ENCODE measurements at regions not wholly inside any gene's neighbourhood (a gene's known extent, or its start where the extent isn't known, plus 50 kb on each side); places are given as distances from the start of the nearest gene placed in this dataset.

GRCh38 chr12:98222135-98222534, 293.3 kb upstream of the TMPO start:
- ATAC-seq = no peak

DNA sequence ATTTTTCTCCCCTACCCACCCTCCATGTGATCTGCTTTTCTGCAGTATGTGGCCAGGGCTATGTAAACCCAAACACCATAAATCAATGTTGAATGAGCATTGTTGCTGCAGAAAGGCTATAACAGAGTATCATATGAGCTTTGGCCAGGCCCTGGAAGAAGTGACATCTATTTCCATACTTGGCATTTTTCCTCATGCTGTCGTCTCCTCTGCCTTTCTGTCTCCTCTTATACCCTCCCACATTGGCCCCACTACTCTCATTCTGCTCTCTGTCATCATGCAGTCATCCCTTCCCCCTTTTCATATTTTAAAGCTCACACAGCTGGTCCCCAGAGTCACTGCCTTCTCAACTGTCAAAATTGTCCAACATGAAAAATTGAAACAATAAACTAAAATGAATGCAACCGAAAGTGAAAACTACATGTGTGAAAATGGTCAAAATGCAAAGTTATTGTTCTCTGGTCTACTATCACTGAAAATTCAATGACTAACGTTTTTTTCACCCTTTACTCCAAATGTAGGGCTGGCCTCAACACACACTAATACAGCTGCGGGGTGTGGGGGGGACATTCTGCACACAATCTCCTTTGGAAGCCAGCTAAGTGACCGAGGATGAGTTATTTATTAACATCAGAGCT, 290.7 kb upstream of the TMPO start:
- no peak for ATAC-seq

DNA sequence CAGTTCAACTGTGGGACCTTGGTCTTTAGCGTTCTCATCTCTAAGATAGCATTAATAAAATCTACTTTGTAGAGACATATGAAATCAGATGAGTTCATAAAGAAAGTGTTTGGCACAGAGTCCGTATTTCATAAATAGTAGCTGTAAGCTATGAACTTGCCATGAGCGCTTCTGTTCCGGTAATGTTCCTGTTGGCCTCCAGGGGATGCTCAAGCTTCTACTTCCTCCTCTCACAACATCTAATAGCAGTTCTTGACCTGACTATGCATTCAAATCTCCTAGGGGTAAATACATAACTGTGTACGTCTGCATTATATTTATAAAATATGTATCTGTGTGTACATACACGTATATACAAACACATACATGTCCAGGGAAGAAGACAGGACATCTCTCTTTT, 288.2 kb upstream of the TMPO start:
- ATAC-seq = no peak

DNA sequence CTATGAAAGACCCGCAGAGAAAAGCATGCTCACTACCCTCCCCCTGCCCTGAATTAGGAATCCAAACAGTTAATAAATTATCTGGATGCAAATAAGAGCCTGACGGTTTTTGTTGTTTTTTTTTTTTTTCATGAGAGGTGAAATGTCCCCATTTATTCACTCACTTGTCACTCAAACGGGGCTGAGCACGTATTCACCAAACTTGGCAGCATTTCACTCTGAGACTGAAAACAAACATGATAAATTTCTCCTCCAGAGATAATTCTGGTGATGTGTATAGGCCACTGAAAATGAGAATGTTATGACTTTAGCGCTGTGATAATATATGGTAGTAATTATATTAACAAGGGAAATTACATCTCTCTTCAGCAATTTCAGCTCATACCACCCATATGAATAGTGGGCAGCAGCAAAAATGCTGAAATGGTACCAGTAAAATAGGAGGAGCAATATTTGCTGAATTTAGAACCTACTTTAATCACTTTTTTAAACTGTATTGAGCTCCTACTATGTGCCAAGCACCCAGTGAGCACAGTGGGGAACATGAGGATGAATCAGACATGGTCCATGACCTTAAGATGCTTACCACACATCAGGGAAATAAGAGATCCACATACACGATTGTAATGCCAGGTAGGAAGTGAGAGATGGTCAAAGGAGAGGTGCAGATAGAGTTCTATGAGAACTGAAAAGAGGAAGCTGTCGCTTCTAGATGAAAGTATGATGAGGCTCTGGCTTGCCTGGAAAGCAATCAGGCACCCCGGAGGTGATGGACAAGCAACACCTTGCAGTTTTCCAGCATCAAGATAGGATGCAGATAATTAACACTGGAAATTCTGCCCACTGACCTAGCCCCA, 286.5 kb upstream of the TMPO start:
- ATAC-seq = no peak

DNA sequence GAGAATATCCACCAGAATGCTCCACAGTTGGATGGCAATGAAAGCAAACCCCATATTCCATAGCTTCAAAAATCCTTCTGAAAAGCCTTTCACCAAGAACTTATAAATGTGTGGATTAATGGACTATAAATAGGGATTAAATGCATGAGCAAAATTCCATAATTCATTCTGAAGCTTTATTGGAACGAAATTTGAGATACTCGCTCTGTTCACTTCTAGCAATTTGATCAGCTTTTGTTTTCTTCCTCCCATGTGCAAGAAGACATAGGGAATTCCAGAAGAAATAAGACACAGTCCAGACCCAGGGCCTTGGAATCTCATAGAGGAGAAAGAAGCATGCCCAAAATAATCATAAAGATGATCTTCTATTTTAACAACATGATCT, 285.9 kb upstream of the TMPO start:
- ATAC-seq = no peak

DNA sequence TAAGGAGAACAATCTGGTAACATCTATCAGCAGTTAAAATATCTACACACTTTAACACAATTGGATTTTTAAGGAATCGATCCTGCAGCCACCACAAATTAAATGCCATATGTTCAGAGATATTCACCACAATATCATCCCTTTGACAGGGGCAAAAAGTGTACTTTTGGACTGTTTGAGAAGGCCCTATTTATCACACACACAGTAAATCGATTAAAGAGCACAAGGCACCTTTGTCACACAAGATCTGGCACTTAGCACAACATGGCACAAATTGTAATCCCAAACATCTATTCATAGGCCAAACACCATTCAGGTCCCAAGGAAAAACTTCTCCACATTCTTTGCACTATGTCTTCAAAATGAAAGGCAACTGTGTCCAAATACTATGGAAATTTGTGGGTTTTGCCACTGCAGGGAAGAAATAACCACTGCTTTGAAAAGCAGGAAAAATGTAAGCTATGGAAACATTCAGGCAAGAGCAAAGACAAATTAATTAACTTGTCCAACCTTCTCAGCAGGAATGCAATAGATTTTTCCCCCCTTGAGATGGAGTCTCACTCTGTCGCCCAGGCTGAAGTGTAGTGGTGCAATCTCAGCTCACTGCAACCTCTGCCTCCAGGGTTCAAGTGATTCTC, 282.5 kb upstream of the TMPO start:
- no peak for ATAC-seq

GRCh38 chr12:98235301-98235700, 280.1 kb upstream of the TMPO start:
- no peak for ATAC-seq

DNA sequence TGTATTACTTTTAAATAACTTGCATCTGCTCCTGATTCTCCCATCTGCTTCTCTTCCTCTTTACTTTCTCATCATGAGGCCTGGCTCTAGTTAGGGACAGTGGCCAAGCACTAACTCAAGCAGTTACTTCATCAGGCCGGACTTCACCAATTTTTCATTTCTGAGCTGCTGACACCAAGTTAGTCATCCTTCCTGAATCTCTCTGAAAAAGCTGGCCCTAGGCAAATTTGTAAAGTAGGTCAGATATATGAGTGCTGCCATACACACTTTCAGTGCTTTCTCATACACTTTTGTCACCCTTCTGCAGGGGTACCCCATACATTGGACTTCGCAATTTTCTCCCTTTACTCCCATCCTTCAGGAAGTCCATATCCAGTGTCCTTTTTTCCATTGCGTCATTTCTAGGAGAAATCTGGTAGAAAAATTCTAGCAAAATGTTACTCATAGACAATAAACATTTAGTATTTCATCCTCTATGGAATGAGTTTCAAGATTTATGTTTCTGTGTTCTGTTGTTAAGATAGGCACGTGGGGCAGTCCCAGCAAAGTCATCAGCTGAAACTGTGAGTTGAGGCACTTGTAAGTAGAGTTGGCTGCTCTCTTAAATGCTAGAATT, 276.8 kb upstream of the TMPO start:
- no peak for ATAC-seq

DNA sequence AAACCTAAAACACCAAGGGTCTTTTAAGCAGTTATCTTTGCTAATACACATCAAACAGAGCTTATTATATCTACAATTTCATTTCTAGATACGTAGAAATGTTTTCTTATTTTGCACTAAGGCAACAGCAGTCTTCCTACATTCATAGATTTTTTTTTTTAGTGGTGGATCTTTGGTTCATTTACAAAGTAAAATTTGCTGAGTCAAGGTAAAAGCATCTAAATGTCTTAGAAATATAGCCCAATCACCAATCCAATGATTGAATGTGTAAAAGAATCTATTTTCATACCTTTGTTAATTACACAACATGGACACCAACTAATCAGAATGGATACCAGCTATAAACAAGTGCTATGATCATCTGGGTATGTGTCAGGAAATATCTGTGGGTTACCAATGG, 272.2 kb upstream of the TMPO start:
- no peak for ATAC-seq

DNA sequence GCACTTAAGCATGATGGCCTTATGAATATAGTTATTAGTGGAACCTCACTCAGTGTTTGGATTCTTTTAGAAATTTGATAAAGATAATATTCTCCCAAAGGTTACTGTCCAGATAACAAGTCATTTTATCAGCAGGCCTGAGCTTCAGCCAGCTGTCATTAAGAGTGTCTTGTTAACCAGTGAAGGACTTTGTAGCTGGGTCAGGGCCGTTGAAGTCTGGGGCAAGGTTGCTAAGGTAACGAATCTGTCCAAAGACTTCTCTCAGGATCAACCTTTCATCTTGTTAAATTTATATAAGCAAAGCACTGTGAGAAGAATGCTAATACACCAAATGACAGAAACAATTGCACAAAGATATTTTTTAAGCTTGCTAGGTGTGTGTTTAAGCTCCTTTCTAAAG, 271.3 kb upstream of the TMPO start:
- no peak for ATAC-seq

GRCh38 chr12:98253207-98254037, 262.0 kb upstream of the TMPO start:
- ATAC-seq = no peak

DNA sequence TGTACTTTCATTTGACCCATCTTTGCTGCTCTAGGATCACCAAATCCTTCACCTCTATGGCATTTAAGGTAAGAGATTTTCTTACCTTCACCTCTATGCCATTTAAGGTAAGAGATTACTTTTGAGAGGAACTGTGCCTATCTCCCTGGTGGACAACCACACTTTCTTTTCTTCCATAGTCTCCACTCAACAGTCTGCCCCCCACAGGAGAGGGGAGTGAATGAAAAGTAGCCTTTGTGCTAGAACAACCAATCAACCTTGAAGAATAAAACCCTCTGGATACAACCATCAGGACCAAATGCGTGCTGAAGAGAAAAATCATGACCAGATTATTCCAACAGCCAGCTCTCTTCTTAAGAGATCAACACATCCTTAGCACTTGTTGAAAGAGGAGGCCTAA, 258.6 kb upstream of the TMPO start:
- no peak for ATAC-seq

- no peak for ATAC-seq
Observed at GRCh38 chr12:98259693-98260092, 255.7 kb upstream of the TMPO start.

- ATAC-seq = no peak
Observed at GRCh38 chr12:98260276-98260675, 255.1 kb upstream of the TMPO start.

- no peak for ATAC-seq
Observed at GRCh38 chr12:98262902-98263301, 252.5 kb upstream of the TMPO start.

DNA sequence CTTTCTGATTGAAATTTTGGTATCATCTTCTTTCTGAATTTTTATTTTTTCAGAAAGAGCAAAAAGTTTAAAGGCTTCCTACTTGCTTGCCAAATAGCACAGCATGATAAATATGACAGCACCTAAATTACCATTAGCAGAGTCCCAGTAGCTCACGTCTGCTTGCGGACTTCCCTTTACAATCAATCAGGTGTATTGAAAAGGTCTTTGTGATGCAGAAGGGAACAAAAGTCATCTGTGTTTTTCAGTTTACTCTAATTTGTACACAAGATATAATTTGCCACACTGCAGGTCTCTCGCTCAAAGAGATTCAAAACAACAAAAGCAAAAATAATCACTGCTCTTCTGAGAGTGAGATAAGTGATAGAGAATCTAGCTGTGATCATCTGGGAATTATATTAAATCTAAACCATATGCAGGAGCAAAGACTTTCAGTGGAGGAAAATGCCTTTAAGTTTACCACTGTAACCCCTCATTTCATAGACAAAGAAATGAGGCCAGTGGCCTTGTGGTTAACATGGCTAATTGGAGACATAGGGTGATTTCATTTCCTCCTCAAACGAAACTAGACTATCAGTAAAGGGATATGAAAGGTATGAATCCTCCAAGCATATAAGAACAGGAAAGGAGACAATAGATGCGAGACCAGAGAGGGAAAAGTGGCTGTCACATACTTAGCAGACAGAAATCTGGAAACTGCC, 240.8 kb upstream of the TMPO start:
- no peak for ATAC-seq

DNA sequence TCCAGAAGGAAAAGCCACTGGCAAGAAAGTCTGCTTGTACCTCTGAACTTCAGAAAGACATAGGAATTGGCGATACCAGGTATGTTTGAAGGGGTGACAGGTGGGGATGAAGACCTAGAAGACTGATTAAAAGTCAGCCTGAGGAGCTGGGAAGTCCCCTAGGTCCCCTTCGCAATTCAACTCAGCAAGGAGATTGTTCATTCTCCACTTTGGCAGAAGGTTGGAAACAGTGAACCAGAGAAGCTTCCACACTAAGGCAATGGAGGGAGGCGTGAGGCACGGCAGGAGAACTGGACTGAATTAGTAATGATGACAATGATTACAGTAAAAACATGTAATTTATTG, 240.3 kb upstream of the TMPO start:
- ATAC-seq = no peak

- ATAC-seq = no peak
Observed at GRCh38 chr12:98280152-98280551, 235.2 kb upstream of the TMPO start.

DNA sequence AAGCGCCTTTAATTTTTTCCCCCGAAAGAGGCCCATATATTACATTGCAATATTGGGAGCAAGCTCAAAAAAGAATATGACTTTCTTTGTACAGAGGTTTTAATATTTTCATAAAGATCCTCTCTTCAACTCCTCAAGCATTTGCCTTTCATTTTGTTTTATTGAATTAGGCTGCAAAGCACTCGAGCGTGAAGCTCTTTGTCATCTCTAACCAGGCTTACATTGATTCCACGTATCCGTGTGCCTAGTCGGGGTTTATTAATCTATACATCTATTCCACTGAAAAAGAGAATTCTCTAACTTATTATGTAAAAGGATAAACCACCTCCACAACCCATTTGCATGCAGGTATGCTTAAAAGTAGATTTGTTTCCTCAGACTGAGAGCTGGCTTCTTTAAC, 234.8 kb upstream of the TMPO start:
- ATAC-seq = no peak

GRCh38 chr12:98291828-98292227, 223.6 kb upstream of the TMPO start:
- no peak for ATAC-seq

DNA sequence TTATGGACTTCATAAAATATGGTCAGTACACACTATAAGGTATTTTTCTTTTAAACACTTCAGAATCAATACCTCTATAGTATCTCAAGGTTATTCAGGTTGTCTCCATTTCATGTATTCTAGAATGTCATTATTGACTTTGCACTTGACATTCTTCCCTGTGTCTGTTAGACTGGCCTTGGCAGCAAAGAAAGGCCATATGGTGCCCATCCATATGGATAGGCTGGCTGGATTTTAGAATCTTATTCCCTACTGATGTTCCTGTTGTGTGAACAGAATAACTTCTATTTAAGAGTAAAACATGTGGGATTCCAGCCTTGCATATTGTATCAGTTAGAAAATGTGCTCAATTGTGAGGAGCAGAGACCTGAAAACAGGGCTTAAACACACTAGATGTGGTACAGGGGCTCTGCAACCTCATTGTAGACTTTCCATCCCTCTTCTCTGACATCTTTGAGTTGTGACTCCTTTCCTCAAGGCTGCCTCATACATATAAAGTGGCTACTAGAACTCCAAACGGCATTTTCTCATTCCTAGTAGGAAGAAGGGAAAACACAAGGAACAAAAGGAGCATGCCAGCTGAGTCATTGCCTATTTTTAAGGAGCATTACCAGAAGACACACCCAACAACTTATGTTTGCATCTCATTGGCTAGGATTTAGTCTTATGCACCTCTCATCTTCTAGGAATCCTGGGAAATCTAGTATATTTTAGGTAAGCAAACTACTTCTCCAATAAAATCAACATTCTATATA, 221.2 kb upstream of the TMPO start:
- no peak for ATAC-seq
